ENCODE measurements at regions not wholly inside any gene's neighbourhood (a gene's known extent, or its start where the extent isn't known, plus 50 kb on each side); places are given as distances from the start of the nearest gene placed in this dataset.

GRCh38 chr9:79012561-79012960 lies 559.2 kb upstream of the TLE4 start:
- in situ Hi-C loops (cut with MboI; ENCODE audit: low sequenced_read_pairs, unreplicated experiment) = no loop called here
- no peak for DNase-seq (ENCODE audit: low spot score)
- no peak for TF ChIP-seq CTCF (IDR thresholded peaks at IDR 0.05; ENCODE audit: borderline replicate concordance, control extremely low read depth, extremely low read depth, insufficient read depth, missing control alignments)

GRCh38 chr9:79013715-79014610 lies 557.8 kb upstream of the TLE4 start:
- in situ Hi-C loops (cut with MboI; ENCODE audit: low sequenced_read_pairs, unreplicated experiment) = no loop called here
- no peak for TF ChIP-seq CTCF (IDR thresholded peaks at IDR 0.05; ENCODE audit: borderline replicate concordance, control extremely low read depth, extremely low read depth, insufficient read depth, missing control alignments)
- no peak for DNase-seq (ENCODE audit: low spot score)

- TF ChIP-seq CTCF (IDR thresholded peaks at IDR 0.05; ENCODE audit: borderline replicate concordance, control extremely low read depth, extremely low read depth, insufficient read depth, missing control alignments) = no peak
- in situ Hi-C loops (cut with MboI; ENCODE audit: low sequenced_read_pairs, unreplicated experiment) = no loop called here
- DNase-seq (ENCODE audit: low spot score) = no peak
These were observed 556.7 kb upstream of the TLE4 start for GRCh38 chr9:79014929-79015699.

- in situ Hi-C loops (cut with MboI; ENCODE audit: low sequenced_read_pairs, unreplicated experiment) = no loop called here
- TF ChIP-seq CTCF (IDR thresholded peaks at IDR 0.05; ENCODE audit: borderline replicate concordance, control extremely low read depth, extremely low read depth, insufficient read depth, missing control alignments) = no peak
These were observed 555.8 kb upstream of the TLE4 start for GRCh38 chr9:79015951-79016350.

GRCh38 chr9:79020276-79020675 lies 551.5 kb upstream of the TLE4 start:
- TF ChIP-seq CTCF (IDR thresholded peaks at IDR 0.05; ENCODE audit: borderline replicate concordance, control extremely low read depth, extremely low read depth, insufficient read depth, missing control alignments) = no peak
- in situ Hi-C loops (cut with MboI; ENCODE audit: low sequenced_read_pairs, unreplicated experiment) = no loop called here
- DNase-seq (ENCODE audit: low spot score) = no peak

More at GRCh38 chr9:79015951-79016350, 555.8 kb upstream of the TLE4 start:
- no peak for DNase-seq (ENCODE audit: low spot score)

- no peak for TF ChIP-seq CTCF (IDR thresholded peaks at IDR 0.05; ENCODE audit: borderline replicate concordance, control extremely low read depth, extremely low read depth, insufficient read depth, missing control alignments)
- in situ Hi-C loops (cut with MboI; ENCODE audit: low sequenced_read_pairs, unreplicated experiment) = no loop called here
- DNase-seq (ENCODE audit: low spot score) = no peak
These were observed 550.7 kb upstream of the TLE4 start for GRCh38 chr9:79021084-79021483.
